ENCODE measurements at regions not wholly inside any gene's neighbourhood (a gene's known extent, or its start where the extent isn't known, plus 50 kb on each side); places are given as distances from the start of the nearest gene placed in this dataset.

- H3K9me3 Mint-ChIP-seq (ENCODE audit: unreplicated experiment): no peaks in the 10 kb centered on the region
- H3K4me3 Mint-ChIP-seq (ENCODE audit: unreplicated experiment): no peak overlapping the region
- H3K4me1 Mint-ChIP-seq (ENCODE audit: low read depth, unreplicated experiment): peaks cover 2% of the 10 kb centered on the region
- no peaks in the 10 kb centered on the region for H3K36me3 Mint-ChIP-seq (ENCODE audit: unreplicated experiment)
- no peak overlapping the region for H3K27ac Mint-ChIP-seq (ENCODE audit: unreplicated experiment)
- no peaks in the 10 kb centered on the region for H3K27me3 Mint-ChIP-seq (ENCODE audit: unreplicated experiment)
- no peak for TF ChIP-seq CTCF (IDR thresholded peaks at IDR 0.05; ENCODE audit: partially characterized antibody, unreplicated experiment)
- DNase-seq: no peak
Measured at GRCh38 chr18:72648079-72648478, 103.9 kb upstream of the CBLN2 start.

DNA sequence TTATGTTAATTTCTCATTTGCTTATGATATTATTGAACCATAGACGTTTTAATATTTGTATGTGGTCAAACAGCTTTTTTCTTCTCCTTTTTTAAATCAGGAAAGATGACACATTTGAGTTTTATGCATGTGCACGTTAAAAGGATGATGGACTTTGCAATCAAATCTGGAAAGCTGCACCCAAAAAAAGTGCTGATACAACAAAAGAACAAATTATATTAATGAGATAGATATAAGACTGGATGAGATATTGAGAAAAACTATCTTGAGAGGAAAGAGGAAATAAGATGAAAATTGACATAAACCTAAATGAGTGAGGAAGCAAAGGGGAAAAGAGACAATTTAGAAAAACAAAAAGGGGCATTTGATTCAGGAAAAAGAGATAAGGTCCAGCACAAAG lies 96.4 kb upstream of the CBLN2 start:
- Mint-ChIP-seq H3K27me3 (ENCODE audit: unreplicated experiment) (no peaks in the 10 kb centered on the region), H3K4me3 (ENCODE audit: unreplicated experiment) (no peak overlapping the region), H3K9me3 (ENCODE audit: unreplicated experiment) (no peaks in the 10 kb centered on the region), H3K4me1 (ENCODE audit: low read depth, unreplicated experiment) (no peaks in the 10 kb centered on the region), H3K36me3 (ENCODE audit: unreplicated experiment) (no peaks in the 10 kb centered on the region), H3K27ac (ENCODE audit: unreplicated experiment) (no peak overlapping the region)
- no peak for DNase-seq
- TF ChIP-seq CTCF (IDR thresholded peaks at IDR 0.05; ENCODE audit: partially characterized antibody, unreplicated experiment): no peak

DNA sequence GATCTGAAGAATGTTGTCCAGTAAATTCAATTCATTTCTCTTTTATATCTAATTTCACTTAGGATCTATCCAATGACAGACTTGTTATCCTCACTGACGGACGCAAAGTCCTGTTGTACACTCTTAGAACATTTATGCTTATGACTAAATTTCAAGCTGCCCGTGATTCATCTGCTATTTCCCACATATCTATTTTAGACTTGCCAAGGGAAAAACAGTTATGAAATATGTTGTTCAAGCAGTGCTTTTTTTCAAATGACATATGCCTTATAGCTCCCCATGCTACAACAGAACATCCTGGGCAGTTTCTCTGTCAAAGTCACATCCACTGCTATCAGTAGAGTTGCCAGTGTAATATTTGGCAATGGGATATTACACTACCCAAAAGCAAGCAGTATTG lies 94.2 kb upstream of the CBLN2 start:
- no peaks in the 10 kb centered on the region for H3K27me3 Mint-ChIP-seq (ENCODE audit: unreplicated experiment)
- no peaks in the 10 kb centered on the region for H3K4me1 Mint-ChIP-seq (ENCODE audit: low read depth, unreplicated experiment)
- H3K27ac Mint-ChIP-seq (ENCODE audit: unreplicated experiment): no peak overlapping the region
- TF ChIP-seq CTCF (IDR thresholded peaks at IDR 0.05; ENCODE audit: partially characterized antibody, unreplicated experiment): no peak
- H3K4me3 Mint-ChIP-seq (ENCODE audit: unreplicated experiment): no peak overlapping the region
- no peaks in the 10 kb centered on the region for H3K9me3 Mint-ChIP-seq (ENCODE audit: unreplicated experiment)
- DNase-seq: no peak
- no peaks in the 10 kb centered on the region for H3K36me3 Mint-ChIP-seq (ENCODE audit: unreplicated experiment)

DNA sequence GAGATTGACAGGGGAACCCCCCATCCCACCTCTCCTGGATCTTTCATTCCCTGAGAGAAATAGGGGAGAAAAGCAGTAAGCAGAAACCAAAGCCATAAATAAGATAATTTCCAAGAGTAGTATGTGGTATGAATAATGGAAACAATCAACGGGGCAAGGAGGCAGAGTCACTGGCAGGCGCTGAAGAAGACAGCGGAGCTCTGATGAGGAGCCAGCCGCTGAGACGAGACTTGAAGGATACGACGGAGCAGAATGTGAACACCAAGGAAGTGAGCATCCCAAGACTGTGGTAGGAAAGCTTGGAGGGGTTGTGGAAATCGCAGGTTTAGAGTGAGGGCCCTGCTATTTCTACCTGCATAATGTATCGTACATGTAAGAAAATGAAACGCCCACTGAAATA lies 93.6 kb upstream of the CBLN2 start:
- no peaks in the 10 kb centered on the region for H3K27me3 Mint-ChIP-seq (ENCODE audit: unreplicated experiment)
- H3K4me1 Mint-ChIP-seq (ENCODE audit: low read depth, unreplicated experiment): no peaks in the 10 kb centered on the region
- H3K36me3 Mint-ChIP-seq (ENCODE audit: unreplicated experiment): no peaks in the 10 kb centered on the region
- DNase-seq: no peak
- H3K4me3 Mint-ChIP-seq (ENCODE audit: unreplicated experiment): no peak overlapping the region
- no peak for TF ChIP-seq CTCF (IDR thresholded peaks at IDR 0.05; ENCODE audit: partially characterized antibody, unreplicated experiment)
- H3K27ac Mint-ChIP-seq (ENCODE audit: unreplicated experiment): no peak overlapping the region
- no peaks in the 10 kb centered on the region for H3K9me3 Mint-ChIP-seq (ENCODE audit: unreplicated experiment)

DNA sequence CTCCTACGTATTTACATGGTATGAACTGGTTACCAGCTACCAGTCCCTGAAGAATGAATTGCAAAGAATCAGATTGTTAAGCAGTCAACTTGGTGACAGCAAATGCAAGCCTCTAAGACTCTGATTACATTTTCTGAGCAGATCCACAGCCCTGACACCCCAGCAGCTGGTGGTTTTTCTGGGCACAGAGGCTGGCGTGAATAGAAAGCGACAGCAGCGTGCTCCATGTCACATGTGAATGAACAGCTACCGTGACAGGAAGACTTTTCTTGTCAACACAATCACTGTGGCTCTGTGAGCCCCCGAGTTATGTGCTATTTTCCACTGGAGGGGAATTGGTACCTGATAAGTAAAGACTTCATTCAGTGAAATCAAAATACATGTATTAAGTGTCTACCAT lies 93.2 kb upstream of the CBLN2 start:
- TF ChIP-seq CTCF (IDR thresholded peaks at IDR 0.05; ENCODE audit: partially characterized antibody, unreplicated experiment): no peak
- H3K27ac Mint-ChIP-seq (ENCODE audit: unreplicated experiment): no peak overlapping the region
- H3K4me3 Mint-ChIP-seq (ENCODE audit: unreplicated experiment): no peak overlapping the region
- no peaks in the 10 kb centered on the region for H3K9me3 Mint-ChIP-seq (ENCODE audit: unreplicated experiment)
- H3K4me1 Mint-ChIP-seq (ENCODE audit: low read depth, unreplicated experiment): no peaks in the 10 kb centered on the region
- H3K27me3 Mint-ChIP-seq (ENCODE audit: unreplicated experiment): no peaks in the 10 kb centered on the region
- no peak for DNase-seq
- H3K36me3 Mint-ChIP-seq (ENCODE audit: unreplicated experiment): no peaks in the 10 kb centered on the region
